Activated CD8-positive, alpha-beta memory T cell treated with anti-CD3 and anti-CD28 coated beads for 36 hours (primary cell): ENCODE measurements at regions not wholly inside any gene's neighbourhood (a gene's known extent, or its start where the extent isn't known, plus 50 kb on each side); places are given as distances from the start of the nearest gene placed in this dataset.

ENCODE experiments used
- CTCF ChIA-PET: fragments of 350-600 bp; sonication (Branson Sonifier 250); formaldehyde crosslinking; loops from one replicate; lab custom pipeline; 2021; ENCODE audit warnings: antibody characterized with exemption; lab: Charles Lee
- POLR2A ChIA-PET: fragments of 350-600 bp; sonication (Branson Sonifier 250); formaldehyde crosslinking; loops from one replicate; lab custom pipeline; 2021; ENCODE audit warnings: antibody characterized with exemption; lab: Charles Lee

DNA sequence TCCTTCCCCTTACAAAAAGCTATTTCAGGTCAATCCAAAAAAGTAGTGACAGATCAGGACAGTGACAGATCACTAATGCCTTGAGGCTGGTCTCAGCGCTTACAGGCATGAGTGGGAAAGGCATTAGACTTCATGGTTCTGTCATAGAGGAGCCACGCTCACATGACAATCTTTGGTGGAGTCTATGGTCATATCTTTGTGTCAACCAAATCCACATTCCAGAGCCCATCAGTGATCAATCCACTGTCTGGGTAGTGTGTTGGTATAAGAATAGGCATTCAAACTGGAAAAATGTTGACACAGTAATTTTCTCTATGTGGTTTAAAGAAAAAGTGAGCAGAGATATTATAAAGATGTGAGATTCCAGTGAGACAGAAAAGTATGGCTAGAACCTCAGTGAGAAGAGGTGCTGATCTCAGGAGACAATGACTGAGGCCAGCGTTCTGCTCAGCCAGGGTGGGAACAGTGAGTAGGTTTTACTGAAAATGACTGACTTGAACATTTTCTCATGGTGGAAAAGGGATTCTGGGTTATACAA, 215.0 kb downstream of the IRS1 start:
- ChIA-PET CTCF (no interaction called here), POLR2A (no interaction called here)

DNA sequence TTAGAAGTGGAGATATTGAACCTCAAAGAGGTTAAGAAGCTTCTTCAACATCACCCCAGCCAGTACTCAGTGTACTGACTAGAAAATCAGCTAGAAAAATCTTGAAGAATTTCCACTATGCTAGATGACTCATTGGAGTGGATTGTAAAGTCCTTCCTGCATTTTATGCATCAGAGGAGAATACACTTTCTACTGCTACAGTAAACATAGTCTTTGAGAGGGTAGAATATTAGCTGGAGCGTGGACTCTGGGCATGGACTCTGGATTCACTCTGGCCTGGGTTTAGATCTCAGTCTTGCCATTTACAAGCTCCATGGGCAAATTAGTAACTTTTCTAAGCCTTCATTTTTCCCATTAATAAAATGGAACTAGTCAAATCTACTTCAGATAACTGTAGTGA, 215.9 kb downstream of the IRS1 start:
- CTCF ChIA-PET = no interaction called here
- POLR2A ChIA-PET = no interaction called here

DNA sequence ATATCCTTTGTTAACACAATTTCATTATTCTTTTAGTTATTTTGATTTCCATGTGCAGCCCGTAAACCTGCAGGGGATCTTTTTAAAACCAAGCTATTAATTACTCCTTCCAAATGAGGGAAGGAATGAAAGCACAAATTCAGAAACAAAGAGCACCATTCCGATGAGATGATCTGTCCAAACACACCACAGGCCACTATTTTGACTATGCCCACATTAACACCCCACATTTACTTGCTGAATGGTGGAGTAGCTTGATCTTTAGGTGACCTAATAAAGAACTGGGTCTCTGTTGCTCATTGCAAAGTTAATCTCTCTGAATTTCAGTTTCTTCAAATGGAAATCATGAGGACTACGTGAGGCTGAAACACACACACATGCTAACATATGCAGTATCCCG, 218.0 kb downstream of the IRS1 start:
- ChIA-PET CTCF (no interaction called here), POLR2A (no interaction called here)

DNA sequence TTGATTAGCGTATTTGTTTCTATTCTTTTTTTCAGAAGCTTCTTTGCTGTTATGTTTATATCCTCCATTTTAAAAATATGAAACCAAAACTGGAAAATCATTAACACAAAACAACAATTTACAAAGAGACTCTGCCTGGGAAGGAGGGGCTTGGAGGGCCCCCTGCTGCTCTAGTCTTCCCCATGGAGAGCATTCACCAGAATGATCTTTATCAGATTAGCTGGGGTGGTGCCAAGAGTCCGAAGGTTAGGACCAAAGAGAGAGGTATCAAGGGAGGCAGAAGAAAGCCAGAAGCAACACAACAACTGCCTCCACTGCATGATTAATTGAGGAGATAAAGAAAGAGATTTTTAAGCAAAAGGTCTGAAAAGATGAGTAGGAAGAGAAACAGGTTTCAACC, 218.6 kb downstream of the IRS1 start:
- ChIA-PET POLR2A (no interaction called here), CTCF (no interaction called here)

DNA sequence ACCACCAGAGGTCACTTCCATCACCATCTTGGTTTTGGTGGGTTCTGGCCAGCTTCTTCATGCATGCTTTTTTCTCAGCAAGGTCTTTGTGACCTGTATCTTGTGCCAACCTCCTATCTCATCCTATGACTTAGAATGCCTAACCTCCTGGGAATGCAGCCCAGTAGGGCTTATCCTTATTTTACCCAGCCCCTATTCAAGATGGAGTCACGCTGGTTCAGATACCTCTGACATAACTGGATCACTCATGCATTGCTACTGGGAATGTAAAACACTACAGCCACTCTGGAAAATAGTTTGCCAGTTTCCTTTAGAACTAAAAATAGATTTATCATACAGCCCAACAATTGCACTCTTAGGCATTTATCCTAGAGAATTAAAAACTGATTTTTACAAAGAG, 219.2 kb downstream of the IRS1 start:
- ChIA-PET POLR2A (no interaction called here), CTCF (no interaction called here)

DNA sequence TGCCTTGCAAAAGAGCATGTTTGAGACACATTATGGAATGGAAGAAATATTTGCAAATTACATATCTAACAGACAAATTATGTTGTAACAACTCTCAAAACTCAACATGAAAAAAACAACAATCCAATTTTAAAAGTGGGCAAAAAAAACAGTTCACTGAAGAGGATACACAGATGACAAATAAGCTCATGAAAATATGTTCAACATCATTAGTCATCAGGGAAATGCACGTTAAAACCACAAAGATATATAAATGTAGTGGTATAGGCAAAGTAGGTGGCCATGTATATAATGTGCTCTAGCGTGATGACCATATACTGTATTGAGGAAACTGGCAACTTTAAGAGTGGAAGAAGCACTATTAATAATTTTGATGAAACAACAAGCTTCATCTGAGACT, 220.1 kb downstream of the IRS1 start:
- ChIA-PET POLR2A (no interaction called here), CTCF (no interaction called here)

DNA sequence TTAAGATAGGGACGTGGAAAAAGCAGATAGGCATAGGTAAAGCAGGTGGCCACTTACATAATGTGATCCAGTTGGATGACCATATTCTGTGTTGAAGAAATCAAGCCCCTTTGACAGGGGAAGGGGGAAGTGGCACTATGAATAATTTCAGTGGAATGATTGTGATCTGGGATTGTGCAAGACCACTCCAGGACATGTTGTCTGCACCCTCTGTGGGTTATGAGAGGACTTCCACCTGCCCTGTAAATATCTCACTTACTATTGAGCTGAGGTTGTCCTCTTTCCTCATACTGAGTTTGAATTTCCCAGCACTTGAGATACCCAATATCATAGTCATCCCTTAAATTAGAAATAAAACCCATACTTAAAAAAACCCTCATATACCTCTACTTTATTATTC, 220.7 kb downstream of the IRS1 start:
- POLR2A ChIA-PET = no interaction called here
- CTCF ChIA-PET = no interaction called here

DNA sequence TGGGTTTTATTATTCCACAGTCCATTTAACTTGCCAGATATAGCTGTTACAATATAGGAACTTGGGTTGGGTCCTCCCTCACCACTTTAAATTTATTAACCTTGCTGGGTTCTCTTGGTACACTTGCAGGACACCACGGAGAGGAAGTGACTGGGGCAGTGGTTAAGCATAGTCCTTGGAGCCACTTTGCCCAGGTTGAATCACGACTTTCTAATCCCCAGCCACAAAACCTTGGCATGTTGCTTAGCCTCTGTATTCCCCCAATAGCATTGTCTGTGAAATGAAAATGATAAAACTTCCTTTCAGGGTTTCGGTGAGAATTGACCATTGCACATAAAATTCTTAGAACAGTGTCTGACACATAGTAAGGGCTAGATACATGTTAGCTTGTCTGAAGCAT, 221.2 kb downstream of the IRS1 start:
- CTCF ChIA-PET = no interaction called here
- POLR2A ChIA-PET = no interaction called here

DNA sequence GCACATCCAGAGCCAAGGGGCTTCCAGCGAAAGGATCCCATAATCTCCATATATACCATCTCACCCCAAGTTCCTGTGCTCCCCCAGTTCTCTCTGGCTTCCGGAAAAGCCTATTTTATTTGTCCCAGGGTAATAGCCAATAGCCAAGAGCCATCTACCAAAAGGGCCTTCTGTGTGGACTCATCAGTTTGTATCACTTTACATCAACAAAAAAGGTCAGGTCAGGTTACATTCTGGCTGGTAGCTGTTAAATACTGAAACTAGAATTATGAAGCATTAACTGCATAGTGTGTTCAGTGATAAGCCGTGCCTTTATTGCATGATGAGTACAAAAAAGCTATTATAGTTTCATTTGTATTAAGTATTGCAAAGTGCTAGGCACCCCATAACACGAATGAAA, 223.7 kb downstream of the IRS1 start:
- ChIA-PET CTCF (no interaction called here), POLR2A (no interaction called here)

DNA sequence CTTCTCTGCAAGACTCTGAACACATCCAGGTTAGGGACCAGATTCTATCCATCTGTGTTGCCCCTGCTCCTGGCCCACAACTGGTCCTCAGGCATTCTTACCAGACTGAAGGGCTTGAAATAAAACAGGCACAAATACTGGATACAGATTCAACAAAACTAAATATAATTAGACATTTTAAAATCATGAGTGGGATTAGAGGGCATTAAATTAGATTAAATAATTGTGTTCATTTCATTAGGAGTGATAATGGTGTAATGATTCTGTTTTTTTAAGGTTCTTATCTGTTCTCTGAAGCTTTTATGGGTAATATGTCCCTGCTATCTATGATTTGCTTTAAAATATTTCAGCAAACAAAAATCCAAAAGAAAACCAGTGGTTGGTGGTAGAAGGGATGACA, 226.5 kb downstream of the IRS1 start:
- ChIA-PET CTCF (no interaction called here), POLR2A (no interaction called here)

DNA sequence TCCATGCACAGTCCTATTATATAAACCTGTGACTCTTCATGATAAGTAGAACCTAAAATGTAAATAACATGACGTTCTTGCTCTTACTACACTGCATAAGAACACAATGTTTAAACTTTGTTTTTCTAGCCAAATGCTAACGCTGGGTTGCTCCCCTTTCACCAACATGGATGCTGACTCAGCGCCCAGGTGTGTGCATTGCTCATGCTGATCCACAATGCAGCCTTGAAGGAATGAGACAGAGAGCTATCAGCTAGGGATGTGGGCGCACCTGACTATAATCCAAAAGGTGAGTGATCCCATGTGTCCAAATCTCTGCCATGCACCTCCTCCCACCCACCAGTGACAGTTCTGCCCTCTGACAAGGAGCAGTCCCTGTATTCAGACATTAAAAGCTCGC, 235.0 kb downstream of the IRS1 start:
- POLR2A ChIA-PET = no interaction called here

DNA sequence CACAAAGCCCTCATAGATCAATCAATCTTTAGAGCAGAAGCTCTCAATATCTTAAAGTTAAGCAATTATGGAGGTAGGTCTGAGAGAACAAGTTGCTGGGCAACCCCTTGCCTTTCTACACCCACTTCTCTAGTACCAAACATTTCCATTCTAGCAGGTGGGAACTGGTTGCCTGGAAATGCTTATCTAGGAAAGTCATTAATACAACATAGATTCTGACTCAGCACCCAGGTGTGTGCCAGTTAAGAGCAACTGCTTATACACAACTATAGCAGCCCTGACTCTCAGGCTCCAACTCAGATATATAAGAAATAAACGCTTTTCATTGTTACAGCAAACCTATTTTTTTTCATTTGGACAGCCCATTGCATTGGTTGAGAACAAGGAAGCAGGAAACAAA, 237.7 kb downstream of the IRS1 start:
- POLR2A ChIA-PET = no interaction called here
- CTCF ChIA-PET = no interaction called here

More for the DNA sequence above, 235.0 kb downstream of the IRS1 start:
- CTCF ChIA-PET = no interaction called here

DNA sequence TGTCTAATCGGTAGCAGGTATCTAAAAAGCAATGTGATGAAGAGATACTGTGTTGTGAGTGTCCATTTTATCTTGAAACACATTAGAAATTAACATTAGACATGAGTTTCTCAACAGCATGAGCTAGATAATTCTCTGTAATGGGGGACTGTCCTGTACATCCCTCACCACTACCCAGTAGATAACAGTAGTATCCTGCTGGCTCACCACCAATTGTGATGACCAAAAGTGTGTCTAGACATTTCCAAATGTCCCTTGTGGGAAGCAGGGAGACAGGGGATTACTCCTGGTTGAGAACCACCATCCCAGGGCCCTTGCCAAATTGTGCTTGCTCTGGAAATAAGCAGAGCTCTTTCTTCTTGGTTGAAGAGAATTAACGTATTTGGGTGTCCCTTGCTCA, 239.3 kb downstream of the IRS1 start:
- ChIA-PET CTCF (no interaction called here), POLR2A (no interaction called here)

DNA sequence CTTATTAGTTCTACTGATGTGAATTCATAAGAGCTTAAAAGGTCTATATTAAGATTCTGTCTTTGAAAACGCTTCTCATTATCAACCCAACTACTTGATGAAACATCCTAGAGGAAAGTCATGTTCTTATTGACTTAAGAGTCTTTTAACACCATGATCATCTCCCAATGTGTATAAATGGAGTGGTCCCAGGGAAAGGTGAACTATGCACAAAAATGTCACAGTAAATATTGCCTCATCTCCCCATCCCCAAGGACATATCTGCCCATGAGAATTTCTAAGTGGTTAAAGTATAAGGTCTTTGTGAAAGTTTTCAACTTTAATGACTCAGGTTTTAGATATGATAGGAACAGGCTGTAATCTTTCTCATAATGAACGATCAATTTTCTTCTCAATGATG, 240.1 kb downstream of the IRS1 start:
- CTCF ChIA-PET = no interaction called here
- POLR2A ChIA-PET = no interaction called here

DNA sequence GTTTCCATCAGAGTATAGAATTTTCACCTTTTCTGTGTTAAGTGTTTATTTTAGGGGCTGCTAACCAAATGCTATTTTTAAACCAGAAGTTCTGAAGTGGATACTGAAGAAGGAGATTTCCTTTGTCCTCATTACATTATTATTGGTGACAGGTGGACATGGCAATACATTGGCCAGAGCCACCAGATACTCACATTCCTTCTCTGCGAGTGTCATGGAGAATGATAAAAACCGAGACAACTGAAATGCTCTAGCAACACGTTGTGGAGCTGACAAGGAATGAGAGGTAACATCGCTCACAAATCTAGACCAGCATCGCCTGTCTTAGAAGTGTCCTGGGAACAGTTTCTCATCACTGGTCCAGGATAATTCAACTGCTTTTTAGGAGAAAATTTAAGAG, 241.2 kb downstream of the IRS1 start:
- ChIA-PET POLR2A (no interaction called here), CTCF (no interaction called here)

DNA sequence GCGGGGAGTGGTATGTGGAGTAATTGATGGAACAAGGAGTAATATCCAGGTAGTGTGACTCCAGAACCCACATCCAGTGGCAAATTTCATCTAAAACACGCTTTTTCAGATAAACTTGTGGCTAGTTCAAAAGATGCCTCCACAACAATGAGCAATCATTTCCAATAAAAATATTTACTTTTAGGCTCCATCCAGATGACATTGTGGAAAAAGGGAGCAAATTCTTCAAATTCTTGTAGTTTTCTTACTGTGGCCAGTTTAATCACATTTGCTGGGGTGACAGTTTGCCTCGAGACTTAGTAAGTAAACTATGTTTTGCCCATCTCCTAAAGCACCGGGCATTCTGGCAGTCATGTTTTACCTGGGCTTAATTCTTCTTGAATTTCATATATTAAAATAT, 243.6 kb downstream of the IRS1 start:
- ChIA-PET CTCF (no interaction called here), POLR2A (no interaction called here)

DNA sequence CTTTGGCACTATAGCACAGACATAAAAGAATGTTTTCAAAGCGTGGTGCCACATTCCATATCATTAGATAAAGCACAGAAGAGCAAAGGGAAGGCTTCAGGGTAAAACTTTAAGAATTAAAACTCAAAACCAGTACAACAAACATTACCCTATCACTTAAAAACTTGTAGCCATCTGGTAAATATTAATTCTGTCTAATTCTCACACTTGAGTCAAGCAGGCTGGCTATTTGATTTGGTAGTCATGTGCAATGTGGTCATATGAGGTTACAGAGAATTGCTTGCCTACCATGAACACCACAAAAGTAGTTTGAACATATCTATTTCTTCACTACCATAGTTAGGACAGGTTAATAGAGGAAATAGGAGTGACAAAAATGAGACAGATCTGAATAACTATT, 244.9 kb downstream of the IRS1 start:
- POLR2A ChIA-PET = no interaction called here
- CTCF ChIA-PET = no interaction called here

DNA sequence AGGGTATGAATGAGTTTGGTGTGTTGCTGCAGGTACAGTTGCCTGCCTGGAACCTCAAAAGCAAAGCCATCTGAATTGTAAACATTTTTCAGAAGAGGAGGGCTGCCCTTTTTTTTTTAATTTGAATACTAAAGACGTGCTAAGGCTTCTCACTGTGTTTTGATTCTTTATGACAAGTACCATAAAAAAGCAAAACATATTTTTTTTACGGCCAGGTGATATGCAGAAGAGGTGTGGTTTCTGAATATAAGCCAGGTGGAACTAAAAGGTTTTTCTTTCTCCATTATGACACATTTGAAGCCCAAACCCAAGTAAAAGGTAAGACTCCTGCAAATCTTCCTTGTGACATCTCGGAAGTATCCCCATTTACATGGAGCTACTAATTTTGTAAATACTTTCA, 246.3 kb downstream of the IRS1 start:
- ChIA-PET CTCF (no interaction called here), POLR2A (no interaction called here)

DNA sequence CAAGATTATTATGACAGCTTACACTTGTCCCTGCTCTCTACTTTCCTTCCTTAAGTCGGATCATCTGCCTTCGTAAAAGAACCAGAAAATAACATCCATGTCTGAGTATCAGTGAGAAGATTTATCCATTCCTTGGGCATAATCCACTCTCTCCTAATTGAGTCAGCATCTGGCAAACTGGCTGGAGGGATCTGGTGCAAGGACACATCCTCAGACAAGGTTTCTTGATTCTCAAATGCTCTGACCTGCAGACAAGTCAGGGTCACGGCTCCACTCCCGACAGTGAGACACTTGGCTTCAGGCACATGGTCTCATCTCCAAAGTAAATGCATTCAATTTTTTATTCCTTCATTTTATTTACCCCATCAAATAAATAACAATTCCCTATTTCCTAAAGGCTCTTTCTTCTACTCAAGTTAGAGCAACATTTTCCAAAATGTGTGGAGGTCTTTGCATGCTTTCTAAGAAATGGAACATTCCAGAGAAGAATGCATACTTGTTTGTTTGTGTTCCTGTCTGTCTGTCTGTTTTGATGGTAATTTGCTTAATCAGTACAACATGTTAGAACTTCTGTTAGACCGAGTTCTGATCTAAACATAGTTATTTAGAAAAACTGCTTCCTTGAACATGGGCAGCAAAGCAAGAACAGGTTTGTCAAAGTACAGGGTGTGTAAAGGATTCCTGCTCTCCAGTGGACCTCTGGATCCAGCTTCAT, 246.9 kb downstream of the IRS1 start:
- POLR2A ChIA-PET = no interaction called here

DNA sequence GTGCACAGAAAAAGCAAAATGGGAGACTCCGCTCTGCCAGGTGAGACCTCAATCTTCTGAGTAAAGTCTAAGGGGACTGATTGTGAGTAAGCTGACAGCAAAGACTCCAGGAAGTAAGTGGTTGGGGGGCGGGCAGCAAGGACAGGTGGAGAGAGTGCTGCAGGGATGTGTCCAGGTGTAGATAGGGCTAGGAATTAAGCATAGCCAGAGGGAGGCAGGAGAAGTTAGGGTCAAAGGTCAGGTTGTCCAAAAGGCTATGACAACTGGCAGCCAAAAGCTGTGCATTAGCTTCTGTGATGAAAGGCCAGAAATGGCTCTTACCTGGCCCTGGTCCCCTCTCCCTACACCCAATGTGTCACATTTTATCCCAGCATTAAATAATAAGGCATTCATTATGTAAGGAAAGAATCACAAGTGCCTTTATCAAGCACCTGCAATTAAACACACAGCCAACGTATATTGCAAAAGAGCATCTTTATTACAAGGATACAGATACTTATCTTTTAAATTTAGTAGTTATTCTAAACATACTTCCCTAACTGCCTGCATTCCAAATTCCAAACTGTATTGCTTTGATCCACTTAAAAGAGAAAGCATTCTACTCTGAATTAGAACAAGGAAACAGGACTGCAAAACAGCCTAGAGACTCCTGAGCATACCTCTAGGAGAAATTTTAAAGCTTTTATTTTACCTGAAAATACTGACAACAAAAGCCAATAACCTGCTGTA, 247.9 kb downstream of the IRS1 start:
- CTCF ChIA-PET = interaction anchor here (1.2 kb wide), 1 partner anchor 248 kb away, joined by 3 read pairs; the partner anchor contains the start of gene IRS1
- POLR2A ChIA-PET = no interaction called here

More for the DNA sequence above, 246.9 kb downstream of the IRS1 start:
- CTCF ChIA-PET = no interaction called here

DNA sequence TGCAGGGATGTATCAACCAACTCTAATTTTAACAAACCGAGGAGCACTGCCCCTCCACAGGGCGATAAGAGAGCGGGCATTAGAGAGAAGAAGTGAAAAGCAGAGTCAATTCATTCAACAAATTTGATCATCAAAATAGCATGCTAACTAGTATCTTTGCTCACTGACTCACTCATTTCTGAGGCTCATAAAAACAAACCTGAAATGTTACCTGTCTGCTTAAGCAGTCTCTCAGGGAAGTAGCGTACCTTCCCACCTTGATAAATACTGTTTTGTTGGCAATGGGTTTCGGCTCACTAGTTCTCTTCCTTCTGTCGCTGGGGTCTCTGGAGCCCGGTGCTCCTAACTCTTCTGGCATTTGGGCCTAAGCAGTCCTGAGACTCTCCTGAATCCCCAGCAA, 248.8 kb downstream of the IRS1 start:
- POLR2A ChIA-PET = no interaction called here
- CTCF ChIA-PET = interaction anchor here (1.2 kb wide), 1 partner anchor 248 kb away, joined by 3 read pairs; the partner anchor contains the start of gene IRS1
